Right hindlimb (tissue), 1 donor: ENCODE measurements at regions not wholly inside any gene's neighbourhood (a gene's known extent, or its start where the extent isn't known, plus 50 kb on each side); places are given as distances from the start of the nearest gene placed in this dataset.

Experiments used
- DNase-seq: peaks from one replicate; pipeline ENCODE4 v3.0.0-alpha.2; 2018

- no peak for DNase-seq
These were observed 1455.6 kb upstream of the TMEM132C start for GRCh38 chr12:126811391-126811790.

DNA sequence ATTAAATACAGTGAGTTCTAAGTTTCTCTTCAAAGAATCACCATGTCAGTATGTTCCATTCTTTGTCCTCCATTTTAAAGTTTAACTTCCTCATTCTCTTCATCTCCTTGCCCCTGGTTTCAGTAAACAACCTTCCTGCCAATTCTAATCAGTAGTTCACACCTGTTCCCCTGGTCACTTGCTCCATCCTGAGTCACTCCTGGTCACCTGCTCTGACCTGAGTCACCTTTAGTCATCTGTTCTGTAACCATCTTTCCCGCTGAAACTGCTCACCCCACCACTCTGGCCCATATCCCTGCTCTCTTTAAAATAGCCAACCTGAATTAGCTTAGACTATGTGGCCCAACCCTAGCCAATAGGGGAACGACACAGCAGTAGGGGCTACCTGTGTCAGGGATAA is 1447.4 kb upstream of the TMEM132C start:
- no peak for DNase-seq

DNA sequence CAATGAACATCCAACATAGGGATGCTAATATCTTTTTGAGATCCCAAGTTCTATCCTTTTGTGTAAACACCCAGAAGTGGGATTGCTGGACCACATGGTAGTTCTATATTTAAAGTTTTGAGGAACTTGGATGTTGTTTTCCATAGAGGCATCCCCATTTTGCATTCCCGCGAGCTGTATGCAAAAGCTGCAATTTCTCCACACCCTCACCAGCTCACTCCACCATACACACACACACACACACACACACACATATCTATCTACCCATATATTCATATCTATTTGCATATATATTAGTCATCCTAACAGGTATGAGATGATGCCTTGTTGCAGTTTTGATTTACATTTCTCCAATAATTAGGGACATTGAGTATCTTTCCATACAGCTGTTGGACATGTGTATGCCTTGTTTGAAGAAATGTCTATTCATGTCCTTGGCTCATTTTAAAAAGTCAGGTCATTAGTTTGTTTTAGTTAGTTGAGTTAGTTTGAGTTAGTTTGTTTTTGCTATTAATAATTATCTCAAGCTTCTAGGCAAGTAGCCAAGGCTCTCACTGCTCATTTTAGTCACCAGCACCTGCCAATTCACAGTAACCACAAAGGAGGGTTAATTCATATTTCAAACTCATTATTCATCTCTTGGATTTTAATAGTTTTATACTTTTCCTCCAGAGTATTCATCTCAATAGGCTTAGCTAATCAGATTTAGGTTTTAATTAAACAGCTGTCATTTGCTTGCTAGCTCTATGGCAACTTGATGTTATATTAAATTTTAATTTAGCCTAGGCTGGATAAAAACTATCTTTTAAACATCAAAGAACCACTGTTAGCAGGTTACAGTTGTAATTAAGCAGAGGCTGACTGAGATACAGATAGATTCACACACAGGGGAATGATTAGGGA is 1435.9 kb upstream of the TMEM132C start:
- DNase-seq = no peak

- DNase-seq = no peak
These were observed 1429.3 kb upstream of the TMEM132C start for GRCh38 chr12:126837697-126838096.

GRCh38 chr12:126843915-126844669 is 1422.9 kb upstream of the TMEM132C start:
- DNase-seq = no peak

- no peak for DNase-seq
These were observed 1419.9 kb upstream of the TMEM132C start for GRCh38 chr12:126847005-126847629.

GRCh38 chr12:126855768-126856167 is 1411.2 kb upstream of the TMEM132C start:
- no peak for DNase-seq

- no peak for DNase-seq
These were observed 1410.0 kb upstream of the TMEM132C start for GRCh38 chr12:126856958-126857357.

- no peak for DNase-seq
These were observed 1408.4 kb upstream of the TMEM132C start for GRCh38 chr12:126858560-126858959.

DNA sequence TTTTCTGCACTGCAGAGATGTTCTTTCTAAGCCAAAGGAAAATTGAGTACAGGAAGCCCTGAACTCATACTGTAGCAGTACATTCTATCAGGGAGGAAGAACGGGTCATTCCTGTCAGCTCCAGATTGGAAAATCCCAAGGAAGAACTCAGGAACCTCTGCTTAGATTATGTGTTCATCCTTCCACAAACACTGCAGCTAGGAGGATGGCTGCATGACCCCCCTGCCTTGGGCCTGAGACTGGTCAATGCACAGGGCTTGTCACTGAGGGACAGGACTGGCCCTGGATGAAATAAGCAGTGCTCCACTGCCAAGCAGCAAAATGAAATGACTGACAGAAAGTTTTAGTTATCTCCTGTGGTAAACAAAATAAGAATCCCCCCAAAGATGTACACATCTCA is 1406.8 kb upstream of the TMEM132C start:
- DNase-seq = no peak

DNA sequence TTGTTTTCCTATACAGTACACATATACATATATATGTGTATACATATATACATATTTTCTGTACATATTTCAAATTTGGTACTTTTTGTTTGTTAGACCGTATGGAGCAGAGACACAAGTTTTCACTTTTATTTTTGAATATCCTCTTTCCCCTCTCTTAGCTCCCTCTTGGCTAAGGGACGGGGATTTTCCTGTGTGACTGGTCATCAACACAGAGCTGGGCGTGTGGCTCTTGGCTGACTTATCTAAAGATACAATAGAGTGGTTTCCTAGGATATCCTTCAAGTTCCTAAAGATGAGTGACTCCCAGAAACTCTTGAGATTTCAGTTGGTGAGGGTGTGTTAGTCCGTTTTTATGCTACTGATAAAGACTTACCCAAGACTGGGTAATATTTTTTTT is 1404.5 kb upstream of the TMEM132C start:
- no peak for DNase-seq

DNA sequence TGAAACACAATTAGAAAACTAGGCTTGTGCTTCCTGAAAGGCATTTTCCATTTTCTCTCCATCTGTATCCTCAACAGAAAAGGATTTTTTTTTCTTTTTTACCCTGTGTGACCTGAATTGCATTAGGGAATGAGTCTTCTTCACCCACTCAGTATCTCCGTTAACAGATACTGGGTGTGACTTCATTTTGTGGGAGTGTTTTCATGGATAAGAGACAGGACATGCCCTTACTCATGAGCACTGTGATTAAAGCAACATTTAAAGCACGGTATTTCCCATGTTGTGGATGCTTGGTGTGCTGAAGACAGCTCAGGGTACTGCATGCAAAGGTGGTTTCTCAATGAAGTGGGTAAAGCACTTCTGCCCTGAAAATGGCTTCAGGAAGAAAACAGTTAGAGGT is 1397.3 kb upstream of the TMEM132C start:
- no peak for DNase-seq

- no peak for DNase-seq
These were observed 1393.3 kb upstream of the TMEM132C start for GRCh38 chr12:126873701-126874100.

DNA sequence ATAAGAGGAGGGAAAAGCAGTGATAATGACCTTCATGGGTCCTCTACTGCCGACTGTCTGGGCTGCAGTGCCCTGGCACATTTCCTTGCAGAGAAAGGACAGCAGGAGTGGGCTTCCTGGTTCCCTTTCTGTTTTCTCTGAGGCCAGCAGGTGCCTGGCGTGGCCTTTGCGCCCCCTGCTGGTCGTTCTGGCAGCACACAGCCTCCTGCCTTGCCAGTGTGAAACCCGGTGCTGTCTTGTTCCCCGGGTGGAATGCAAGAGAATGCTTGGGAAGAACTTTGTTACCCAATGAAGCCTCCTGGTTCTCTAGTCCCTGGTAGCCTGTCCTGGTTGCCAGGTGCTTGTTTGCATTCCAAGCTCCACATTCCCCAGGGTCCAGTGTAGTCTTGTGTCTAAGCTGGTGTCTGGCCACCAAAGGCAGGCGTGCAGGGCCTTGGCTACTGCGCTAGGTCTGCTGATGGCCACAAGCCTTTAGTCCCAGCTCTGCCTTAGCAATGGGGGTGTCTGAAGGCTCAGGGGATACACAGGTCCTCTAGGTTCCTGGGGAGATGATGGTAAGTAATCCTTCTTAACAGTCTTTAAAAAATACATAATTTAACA is 1392.4 kb upstream of the TMEM132C start:
- peak; percentile 53 for DNase-seq

DNA sequence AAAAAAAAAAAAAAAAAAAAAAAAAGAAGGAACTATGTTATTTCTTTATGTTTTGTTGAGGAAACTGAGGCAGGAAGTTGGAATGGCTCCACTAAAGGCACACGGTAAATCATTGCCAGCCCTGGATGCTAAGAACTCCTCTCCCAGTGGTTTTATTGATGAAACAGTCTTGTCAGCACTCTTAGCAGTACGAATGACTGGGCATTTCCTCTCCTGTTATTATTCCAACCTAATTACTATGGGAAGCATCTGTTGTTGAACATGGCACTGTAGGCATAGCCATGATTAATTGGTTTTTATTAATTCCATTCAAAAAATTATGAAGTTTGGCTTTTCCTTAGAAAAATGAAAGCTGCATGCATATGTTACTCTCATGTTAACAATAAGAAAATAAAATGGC is 1387.1 kb upstream of the TMEM132C start:
- no peak for DNase-seq

- peak; percentile 56 for DNase-seq
These were observed 1383.3 kb upstream of the TMEM132C start for GRCh38 chr12:126883697-126884096.

- no peak for DNase-seq
These were observed 1377.5 kb upstream of the TMEM132C start for GRCh38 chr12:126889501-126889900.

DNA sequence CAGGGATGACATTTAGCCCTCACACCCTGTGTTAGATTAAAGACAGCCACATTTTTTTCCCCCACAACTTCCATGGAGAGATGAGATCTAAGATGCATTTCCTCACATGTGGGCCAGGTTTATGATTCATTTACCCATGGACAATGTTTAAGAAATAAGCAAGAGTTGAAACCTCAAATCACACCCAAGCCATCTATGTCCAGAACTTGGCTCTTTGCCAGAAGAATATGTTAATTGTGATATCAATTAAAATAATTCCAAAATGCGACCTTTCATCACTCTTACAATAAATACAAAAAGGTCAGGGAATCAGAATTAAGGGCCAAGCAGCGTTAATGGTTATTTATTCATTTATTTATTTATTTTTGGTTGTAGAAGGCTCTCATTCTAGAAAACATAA is 1376.9 kb upstream of the TMEM132C start:
- DNase-seq = no peak

DNA sequence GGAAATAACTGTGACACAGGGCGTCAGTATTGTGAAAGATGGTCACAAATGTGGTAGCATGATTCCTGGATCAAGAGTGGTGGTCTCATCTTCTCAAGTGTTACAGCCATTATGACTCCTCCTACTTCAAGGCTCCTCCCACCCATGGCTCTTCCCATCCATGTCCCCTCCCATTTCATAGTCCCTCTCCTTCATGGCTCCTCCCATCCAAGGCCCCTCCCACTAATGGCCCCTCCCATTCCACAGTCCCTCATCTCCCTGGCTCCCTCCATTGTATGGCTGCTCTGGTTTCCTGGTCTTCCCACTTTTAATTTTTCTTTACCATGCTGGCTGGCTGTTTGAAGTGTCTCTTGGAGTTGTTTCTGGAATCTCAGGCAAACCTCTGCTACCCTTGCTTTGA is 1375.2 kb upstream of the TMEM132C start:
- DNase-seq = no peak

GRCh38 chr12:126895951-126896913 is 1370.7 kb upstream of the TMEM132C start:
- no peak for DNase-seq

- no peak for DNase-seq
These were observed 1369.9 kb upstream of the TMEM132C start for GRCh38 chr12:126897102-126897501.

DNA sequence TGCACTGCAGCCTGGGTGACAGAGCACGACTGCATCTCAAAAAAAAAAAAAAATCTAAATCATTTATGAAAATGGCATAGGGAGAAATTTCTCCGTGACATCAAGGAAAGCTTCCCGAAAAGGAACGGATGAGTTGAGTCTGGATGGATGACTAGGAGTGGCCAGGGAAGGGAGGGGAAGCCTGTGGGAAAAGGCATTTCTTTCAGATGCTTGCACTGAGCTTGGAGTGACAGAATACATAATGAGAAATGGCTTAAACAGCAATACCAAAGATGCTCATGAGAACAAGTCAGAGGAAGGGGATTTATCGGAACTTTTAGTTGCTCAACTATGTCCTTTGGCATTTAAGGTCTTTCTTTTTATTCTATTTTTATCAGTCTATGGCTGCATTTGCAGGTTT is 1369.2 kb upstream of the TMEM132C start:
- no peak for DNase-seq
